Upper lobe of left lung (tissue), 4 donors: ENCODE measurements at regions not wholly inside any gene's neighbourhood (a gene's known extent, or its start where the extent isn't known, plus 50 kb on each side); places are given as distances from the start of the nearest gene placed in this dataset.

ENCODE experiments used
- EP300 ChIP-seq, 4 donors: sonication (generic); formaldehyde crosslinking; IDR thresholded peaks; one replicate each; pipeline ENCODE4 v1.5.1; 2017; ENCODE audit warnings: antibody characterized with exemption in 4 of 4, control low read depth in 2 of 4
- POLR2A ChIP-seq, 4 donors: fragments of 450-650 bp; IDR thresholded peaks; one replicate each; pipeline ENCODE4 v1.5.1; 2016 to 2017; ENCODE audit warnings: antibody characterized with exemption in 4 of 4, mild to moderate bottlenecking in 2 of 4
- POLR2AphosphoS5 ChIP-seq, 2 donors: sonication (generic); formaldehyde crosslinking; IDR thresholded peaks; one replicate each; pipeline ENCODE4 v1.5.1; 2017; ENCODE audit warnings: antibody characterized with exemption in 2 of 2
- TF ChIP-seq, protein P1 (sequence below), 6 experiments: fragments of 450-650 bp in 4 of 6; fragments of 200-600 bp in 2 of 6; sonication (generic) in 2 of 6; IDR thresholded peaks; one replicate each; pipeline ENCODE4 v1.5.1; 2016 to 2019; ENCODE audit warnings: antibody characterized with exemption in 6 of 6

GRCh38 chr18:54479365-54479764, 111.7 kb upstream of the DYNAP start:
- TF ChIP-seq, protein P1, sequence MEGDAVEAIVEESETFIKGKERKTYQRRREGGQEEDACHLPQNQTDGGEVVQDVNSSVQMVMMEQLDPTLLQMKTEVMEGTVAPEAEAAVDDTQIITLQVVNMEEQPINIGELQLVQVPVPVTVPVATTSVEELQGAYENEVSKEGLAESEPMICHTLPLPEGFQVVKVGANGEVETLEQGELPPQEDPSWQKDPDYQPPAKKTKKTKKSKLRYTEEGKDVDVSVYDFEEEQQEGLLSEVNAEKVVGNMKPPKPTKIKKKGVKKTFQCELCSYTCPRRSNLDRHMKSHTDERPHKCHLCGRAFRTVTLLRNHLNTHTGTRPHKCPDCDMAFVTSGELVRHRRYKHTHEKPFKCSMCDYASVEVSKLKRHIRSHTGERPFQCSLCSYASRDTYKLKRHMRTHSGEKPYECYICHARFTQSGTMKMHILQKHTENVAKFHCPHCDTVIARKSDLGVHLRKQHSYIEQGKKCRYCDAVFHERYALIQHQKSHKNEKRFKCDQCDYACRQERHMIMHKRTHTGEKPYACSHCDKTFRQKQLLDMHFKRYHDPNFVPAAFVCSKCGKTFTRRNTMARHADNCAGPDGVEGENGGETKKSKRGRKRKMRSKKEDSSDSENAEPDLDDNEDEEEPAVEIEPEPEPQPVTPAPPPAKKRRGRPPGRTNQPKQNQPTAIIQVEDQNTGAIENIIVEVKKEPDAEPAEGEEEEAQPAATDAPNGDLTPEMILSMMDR (IDR thresholded peaks at IDR 0.05), result no peak
- TF ChIP-seq POLR2A (IDR thresholded peaks at IDR 0.05) (no peak), POLR2AphosphoS5 (IDR thresholded peaks at IDR 0.05) (no peak), EP300 (IDR thresholded peaks at IDR 0.05) (no peak)
